K562 (cell line): ENCODE measurements at regions not wholly inside any gene's neighbourhood (a gene's known extent, or its start where the extent isn't known, plus 50 kb on each side); places are given as distances from the start of the nearest gene placed in this dataset.

Experiments used
- ATAC-seq: fragments of 200-7000 bp; cut with Tn5 transposase; 3 replicates; pipeline ENCODE4 v1.9.1; 2020; ENCODE audit warnings: moderate library complexity
- BruUV-seq: library from RNA; stranded (reverse); fragments of 400-500 nt; replicated peaks from 2 replicates; lab custom pipeline; 2021; lab: Mats Ljungman, UMichigan
- CTCF ChIA-PET: fragments of 300-600 bp; formaldehyde crosslinking; extraction: SDS; loops from one replicate; lab custom pipeline; 2021; ENCODE audit warnings: low intra/inter-chr PET ratio; lab: Yijun Ruan, JAX
- POLR2A ChIA-PET: fragments of 300-600, 350-650 bp; sonication (Branson Sonifier 250); formaldehyde crosslinking; extraction: SDS; loops from one replicate; lab custom pipeline; 2021; ENCODE audit warnings: antibody characterized with exemption, inconsistent platforms; lab: Yijun Ruan, JAX
- DNase-seq, 4 experiments: peaks; one replicate each; pipeline versions ENCODE4 v3.0.0 to v3.0.0-alpha.2; 2011 to 2018; ENCODE audit warnings: low spot score in 3 of 4, mixed read lengths in 3 of 4; ENCODE audit errors: extremely low read depth in 1 of 4
- FAIRE-seq: peaks from 2 replicates; lab custom pipeline; 2011; peaks lifted over from hg19 to GRCh38; lab: Jason Lieb, UNC
- H2AFZ ChIP-seq: 2 replicates; pipeline ENCODE4 v1.6.0; 2011; ENCODE audit warnings: low read depth, low read length, control low read depth, inconsistent platforms
- H3K27ac ChIP-seq: fragments of 200-600 bp; 3 replicates; pipeline ENCODE4 v1.8.0; 2011; ENCODE audit warnings: low read depth, mild to moderate bottlenecking, control low read depth, inconsistent platforms, low read length, moderate library complexity, mixed read lengths; ENCODE audit errors: extremely low read depth
- H3K27me3 ChIP-seq, 2 experiments: fragments of 300-600 bp in 1 of 2; 2 replicates in 1 of 2; 3 replicates in 1 of 2; pipeline versions ENCODE4 v1.6.0 to v1.8.0; 2011; ENCODE audit warnings: inconsistent platforms in 2 of 2, low read length in 2 of 2, mild to moderate bottlenecking in 1 of 2, mixed read lengths in 1 of 2, moderate library complexity in 1 of 2; ENCODE audit not compliant: control insufficient read depth in 2 of 2, insufficient read depth in 2 of 2
- H3K36me3 ChIP-seq: fragments of 300-600 bp; 3 replicates; pipeline ENCODE4 v1.8.0; 2011; ENCODE audit warnings: mild to moderate bottlenecking, low read length, inconsistent platforms; ENCODE audit not compliant: control insufficient read depth, insufficient read depth
- H3K4me1 ChIP-seq, 2 experiments: fragments of 200-600 bp in 1 of 2; replicated peaks in 1 of 2; 2 replicates in 1 of 2; 3 replicates in 1 of 2; pipeline versions ENCODE4 v1.5.1 to v1.8.0; 2011; ENCODE audit warnings: inconsistent platforms in 2 of 2, low read length in 2 of 2, mild to moderate bottlenecking in 1 of 2, mixed read lengths in 1 of 2, moderate library complexity in 1 of 2; ENCODE audit not compliant: control insufficient read depth in 2 of 2, insufficient read depth in 2 of 2
- H3K4me2 ChIP-seq: 2 replicates; pipeline ENCODE4 v1.6.1; 2011; ENCODE audit warnings: low read length, control low read depth, inconsistent platforms, mixed read lengths; ENCODE audit not compliant: insufficient read depth
- H3K4me3 ChIP-seq: fragments of 200-600 bp; sonication (generic), shearing (Covaris generic); 2 replicates; pipeline ENCODE4 v1.5.1; 2016; ENCODE audit warnings: control low read depth, inconsistent platforms
- H3K79me2 ChIP-seq: fragments of 200-600 bp; 3 replicates; pipeline ENCODE4 v1.8.0; 2011; ENCODE audit warnings: low read length, inconsistent platforms; ENCODE audit not compliant: control insufficient read depth, insufficient read depth
- H3K9ac ChIP-seq, 2 experiments: 2 replicates each; pipeline versions ENCODE4 v1.6.0 to v1.6.1; 2011; ENCODE audit warnings: low read depth in 2 of 2, low read length in 2 of 2, control low read depth in 1 of 2, inconsistent platforms in 1 of 2, mild to moderate bottlenecking in 1 of 2, mixed read lengths in 1 of 2; ENCODE audit not compliant: insufficient read depth in 1 of 2
- H3K9me1 ChIP-seq: one replicate; pipeline ENCODE4 v1.6.0; 2011; ENCODE audit warnings: inconsistent platforms, mild to moderate bottlenecking, low read length, moderate library complexity; ENCODE audit not compliant: control insufficient read depth, insufficient read depth
- H3K9me3 ChIP-seq: replicated peaks from 2 replicates; pipeline ENCODE4 v1.5.1; 2011; ENCODE audit warnings: low read depth, low read length, inconsistent platforms; ENCODE audit not compliant: control insufficient read depth, insufficient read depth
- H4K20me1 ChIP-seq: replicated peaks from 2 replicates; pipeline ENCODE4 v1.6.1; 2011; ENCODE audit warnings: low read length, inconsistent platforms, mixed read lengths; ENCODE audit not compliant: control insufficient read depth, insufficient read depth
- BMI1 ChIP-seq: fragments of 150-350 bp; IDR thresholded peaks from 2 replicates; pipeline ENCODE4 v1.6.1; 2014; ENCODE audit warnings: low read length
- HNRNPH1 ChIP-seq: fragments of 200-400 bp; formaldehyde crosslinking; optimal IDR thresholded peaks from 2 replicates; pipeline ENCODE3; 2017; ENCODE audit warnings: low read depth, mild to moderate bottlenecking, low read length, moderate library complexity
- RAD21 ChIP-seq, 2 experiments: fragments of 250-450 bp in 1 of 2; fragments of 450-650 bp in 1 of 2; sonication (Bioruptor Pico) in 1 of 2; formaldehyde crosslinking in 1 of 2; IDR thresholded peaks in 1 of 2; conservative IDR thresholded peaks in 1 of 2; 2 replicates each; pipeline versions ENCODE4 v1.4.0 to v1.8.0; 2020 to 2022; ENCODE audit warnings: mild to moderate bottlenecking in 2 of 2, moderate library complexity in 1 of 2
- ZNF12 ChIP-seq: sonication (generic); formaldehyde crosslinking; IDR thresholded peaks from 2 replicates; pipeline ENCODE4 v1.4.0; 2020; ENCODE audit warnings: mild to moderate bottlenecking, missing genetic modification reagents
- ZNF696 ChIP-seq: fragments of 250-450 bp; sonication (Bioruptor Pico); conservative IDR thresholded peaks from 2 replicates; pipeline ENCODE4 v1.4.0; 2020; ENCODE audit warnings: mild to moderate bottlenecking, moderate library complexity
- ZNF77 ChIP-seq: fragments of 250-450 bp; sonication (Bioruptor Pico); IDR thresholded peaks from 2 replicates; pipeline ENCODE4 v1.5.0; 2020
- WGBS: fragments of 100-300 bp; shearing (Covaris generic); methylation state at CpG from one replicate; pipeline ENCODE4 v1.1.6; 2016; ENCODE audit warnings: low coverage, mixed read lengths; ENCODE audit not compliant: insufficient coverage; ENCODE audit errors: missing lambda C conversion rate; 5-methylcytosine and 5-hydroxymethylcytosine counted together
- in situ Hi-C: fragments of 300-500 bp; cut with MboI; formaldehyde crosslinking; loops from 4 replicates; pipeline ENCODE4 v1.15.0; 2018; ENCODE audit warnings: inconsistent platforms, mixed read lengths
- intact Hi-C: fragments of 100-400 bp; cut with micrococcal nuclease; formaldehyde crosslinking; loops from 2 replicates; pipeline ENCODE4 v1.14.2; 2022
- TF ChIP-seq, protein P1 (sequence below): fragments of 250-450 bp; sonication (Bioruptor Pico); IDR thresholded peaks from 2 replicates; pipeline ENCODE4 v1.4.0; 2020; ENCODE audit warnings: mild to moderate bottlenecking, moderate library complexity, borderline replicate concordance
- TF ChIP-seq, protein P2 (sequence below): sonication (generic); formaldehyde crosslinking; IDR thresholded peaks from 2 replicates; pipeline ENCODE4 v1.5.0; 2020; ENCODE audit warnings: missing genetic modification reagents

DNA sequence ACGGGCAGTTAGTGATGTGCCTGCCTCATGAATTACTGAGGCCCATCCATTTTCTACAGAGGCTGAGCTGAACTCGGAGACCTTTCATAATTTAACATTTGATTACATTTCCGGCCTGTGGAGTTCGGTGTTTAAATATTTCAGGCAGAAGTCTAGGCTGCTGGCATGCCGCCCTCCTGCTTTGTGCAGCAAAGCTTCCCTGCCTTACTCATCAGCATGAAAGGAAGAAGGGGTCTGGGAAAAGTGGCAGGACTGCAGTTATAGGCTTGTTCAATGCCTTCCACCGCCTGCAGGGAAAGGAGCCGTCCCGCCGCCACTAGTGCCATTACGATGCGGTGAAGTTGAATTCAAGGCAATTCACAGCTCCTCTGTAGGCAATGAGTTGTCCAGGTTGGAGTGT, 527.9 kb downstream of the NPHP4 start (continued):
- TF ChIP-seq ZNF77 (CRISPR knock-in tag) (no peak), BMI1 (no peak)

DNA sequence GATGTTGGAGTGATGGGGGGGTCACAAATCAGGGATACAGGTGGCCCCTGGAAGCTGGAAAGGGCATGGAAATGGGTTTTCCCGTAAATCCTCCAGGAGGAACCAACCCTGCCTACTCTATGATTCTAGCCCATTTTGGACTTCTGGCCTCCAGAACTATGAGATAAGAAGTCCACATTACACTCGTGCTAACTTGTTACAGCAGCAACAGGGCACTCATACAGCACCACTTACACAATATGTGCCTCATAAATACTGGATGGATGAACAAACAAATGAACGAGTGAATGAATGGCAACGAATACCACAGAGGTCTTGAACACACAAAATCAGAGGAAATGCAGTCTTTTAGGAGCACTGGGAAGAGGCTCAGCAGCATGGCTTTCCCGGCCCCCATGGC, 531.3 kb downstream of the NPHP4 start:
- ChIA-PET POLR2A (no interaction called here), CTCF (no interaction called here)
- no peak overlapping the region for H3K27ac ChIP-seq
- ATAC-seq (no peak), FAIRE-seq (no peak), DNase-seq (no peak)
- no peaks in the 10 kb centered on the region for H3K36me3 ChIP-seq
- H2AFZ ChIP-seq = no peak overlapping the region
- H3K9ac ChIP-seq = no peak overlapping the region
- peaks cover 2% of the 10 kb centered on the region for H3K9me1 ChIP-seq
- peak; percentile 85; the same call in 1 of the 2 replicates for TF ChIP-seq ZNF12 (CRISPR knock-in tag)
- TF ChIP-seq, protein P1, sequence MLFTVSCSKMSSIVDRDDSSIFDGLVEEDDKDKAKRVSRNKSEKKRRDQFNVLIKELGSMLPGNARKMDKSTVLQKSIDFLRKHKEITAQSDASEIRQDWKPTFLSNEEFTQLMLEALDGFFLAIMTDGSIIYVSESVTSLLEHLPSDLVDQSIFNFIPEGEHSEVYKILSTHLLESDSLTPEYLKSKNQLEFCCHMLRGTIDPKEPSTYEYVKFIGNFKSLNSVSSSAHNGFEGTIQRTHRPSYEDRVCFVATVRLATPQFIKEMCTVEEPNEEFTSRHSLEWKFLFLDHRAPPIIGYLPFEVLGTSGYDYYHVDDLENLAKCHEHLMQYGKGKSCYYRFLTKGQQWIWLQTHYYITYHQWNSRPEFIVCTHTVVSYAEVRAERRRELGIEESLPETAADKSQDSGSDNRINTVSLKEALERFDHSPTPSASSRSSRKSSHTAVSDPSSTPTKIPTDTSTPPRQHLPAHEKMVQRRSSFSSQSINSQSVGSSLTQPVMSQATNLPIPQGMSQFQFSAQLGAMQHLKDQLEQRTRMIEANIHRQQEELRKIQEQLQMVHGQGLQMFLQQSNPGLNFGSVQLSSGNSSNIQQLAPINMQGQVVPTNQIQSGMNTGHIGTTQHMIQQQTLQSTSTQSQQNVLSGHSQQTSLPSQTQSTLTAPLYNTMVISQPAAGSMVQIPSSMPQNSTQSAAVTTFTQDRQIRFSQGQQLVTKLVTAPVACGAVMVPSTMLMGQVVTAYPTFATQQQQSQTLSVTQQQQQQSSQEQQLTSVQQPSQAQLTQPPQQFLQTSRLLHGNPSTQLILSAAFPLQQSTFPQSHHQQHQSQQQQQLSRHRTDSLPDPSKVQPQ = no peak
- no peak for TF ChIP-seq ZNF696 (CRISPR knock-in tag)
- TF ChIP-seq, protein P2, sequence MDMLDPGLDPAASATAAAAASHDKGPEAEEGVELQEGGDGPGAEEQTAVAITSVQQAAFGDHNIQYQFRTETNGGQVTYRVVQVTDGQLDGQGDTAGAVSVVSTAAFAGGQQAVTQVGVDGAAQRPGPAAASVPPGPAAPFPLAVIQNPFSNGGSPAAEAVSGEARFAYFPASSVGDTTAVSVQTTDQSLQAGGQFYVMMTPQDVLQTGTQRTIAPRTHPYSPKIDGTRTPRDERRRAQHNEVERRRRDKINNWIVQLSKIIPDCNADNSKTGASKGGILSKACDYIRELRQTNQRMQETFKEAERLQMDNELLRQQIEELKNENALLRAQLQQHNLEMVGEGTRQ = no peak
- TF ChIP-seq RAD21 (CRISPR knock-in tag; conservative IDR thresholded peaks at IDR 0.05 in 1 of 2, IDR thresholded peaks at IDR 0.05 in 1 of 2) = no peak
- TF ChIP-seq HNRNPH1 = no peak
- no peaks in the 10 kb centered on the region for H3K79me2 ChIP-seq
- 0% methylated on average over 5 of the region's 5 CpGs for WGBS
- no peak overlapping the region for H3K4me2 ChIP-seq
- intact Hi-C loops (no loop called here), in situ Hi-C loops (no loop called here)
- peaks cover 0 to 17% of the 10 kb centered on the region in 2 experiments; a peak in 1 of 5 replicates for H3K27me3 ChIP-seq
- no peaks in the 10 kb centered on the region; the same call in 1 of the 2 replicates for H4K20me1 ChIP-seq
- H3K4me3 ChIP-seq = no peak overlapping the region
- no TSS peak for BruUV-seq
- H3K9me3 ChIP-seq = no peaks in the 10 kb centered on the region
- H3K4me1 ChIP-seq = no peaks in the 10 kb centered on the region
